GDM1 (cell line): ENCODE measurements at regions not wholly inside any gene's neighbourhood (a gene's known extent, or its start where the extent isn't known, plus 50 kb on each side); places are given as distances from the start of the nearest gene placed in this dataset.
"Not testable (repeated sequence)": the region's sequence is repeated elsewhere in the genome, so short reads cannot be mapped to it uniquely, and the experiment has no call there.

Experiments used
- DNase-seq: peaks from one replicate; lab custom pipeline; 2025; lab: John Stamatoyannopoulos, UW

DNA sequence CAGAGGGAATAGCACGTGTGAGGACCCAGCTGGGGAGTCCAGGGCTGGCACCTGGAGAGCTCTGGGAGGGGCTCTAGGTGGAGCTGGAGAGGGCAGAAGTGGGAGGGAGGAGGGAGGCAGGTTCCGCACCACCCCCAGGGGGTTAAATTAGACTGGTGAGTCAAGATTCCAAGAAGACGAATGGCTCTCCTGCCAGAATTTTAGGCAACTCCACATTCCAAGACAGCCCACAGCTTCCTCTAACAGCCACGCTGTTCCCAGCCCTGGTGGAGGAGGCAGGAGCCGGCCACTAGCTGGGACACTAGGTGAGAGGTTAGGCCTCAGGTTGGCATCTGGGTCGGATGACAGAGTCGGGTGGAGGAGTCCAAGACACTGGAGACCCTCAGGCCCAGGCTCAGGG, 60.2 kb downstream of the TFAP2C start:
- DNase-seq: no peak

DNA sequence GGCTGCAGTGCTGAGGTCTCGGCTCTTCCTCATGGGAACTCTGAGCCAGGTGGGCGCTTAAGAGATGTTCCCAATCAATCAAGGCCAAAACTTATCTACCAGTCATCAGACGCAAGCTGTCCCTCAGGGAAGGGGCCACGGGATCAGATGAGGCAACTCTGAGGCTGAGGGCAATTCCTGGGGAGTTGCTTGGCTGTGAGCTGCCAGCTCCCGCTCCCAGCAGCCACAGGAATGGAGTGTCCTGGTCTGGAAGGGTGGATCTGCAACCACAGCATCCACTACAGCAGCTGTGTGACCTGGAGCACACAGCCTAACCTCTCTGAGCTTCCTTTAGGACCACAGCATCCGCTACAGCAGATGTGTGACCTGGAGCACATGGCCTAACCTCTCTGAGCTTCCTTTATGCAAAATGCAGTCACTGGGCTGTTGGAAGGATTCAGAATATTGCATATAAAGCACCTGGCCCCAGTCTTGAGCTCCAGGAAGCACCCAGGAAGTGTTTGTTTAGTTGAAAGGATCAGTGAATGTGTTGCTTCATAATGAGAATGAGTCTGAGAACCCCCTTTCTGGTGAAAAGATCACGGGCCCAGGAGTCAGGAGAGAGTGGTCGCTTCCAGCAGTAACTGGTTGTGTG, 60.9 kb downstream of the TFAP2C start:
- DNase-seq: no peak

GRCh38 chr20:56690531-56691175, 61.5 kb downstream of the TFAP2C start:
- DNase-seq: no peak

GRCh38 chr20:56691325-56691998, 62.4 kb downstream of the TFAP2C start:
- DNase-seq: no peak

DNA sequence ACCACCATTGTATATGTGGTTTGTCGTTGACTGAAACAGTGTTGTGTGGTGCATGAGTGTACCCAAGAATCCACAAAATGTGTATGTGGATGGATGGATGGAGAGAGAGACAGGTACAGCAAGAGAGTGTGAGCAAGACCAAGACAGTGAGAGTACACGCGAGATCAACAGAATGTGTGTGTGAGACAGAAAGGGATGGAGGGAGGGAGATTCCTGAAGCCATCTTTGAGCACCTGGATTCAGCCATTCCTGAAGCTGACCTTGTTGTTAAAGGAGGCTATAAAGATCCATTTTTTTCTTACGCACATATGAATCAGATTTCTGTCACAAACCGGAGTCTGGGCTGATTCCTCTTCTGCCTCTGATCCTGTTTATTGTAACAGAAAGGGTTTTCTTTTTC, 64.1 kb downstream of the TFAP2C start:
- no peak for DNase-seq

- no peak for DNase-seq
Measured at GRCh38 chr20:56697476-56697875, 68.4 kb downstream of the TFAP2C start.

GRCh38 chr20:56698297-56698696, 69.2 kb downstream of the TFAP2C start:
- DNase-seq: no peak

DNA sequence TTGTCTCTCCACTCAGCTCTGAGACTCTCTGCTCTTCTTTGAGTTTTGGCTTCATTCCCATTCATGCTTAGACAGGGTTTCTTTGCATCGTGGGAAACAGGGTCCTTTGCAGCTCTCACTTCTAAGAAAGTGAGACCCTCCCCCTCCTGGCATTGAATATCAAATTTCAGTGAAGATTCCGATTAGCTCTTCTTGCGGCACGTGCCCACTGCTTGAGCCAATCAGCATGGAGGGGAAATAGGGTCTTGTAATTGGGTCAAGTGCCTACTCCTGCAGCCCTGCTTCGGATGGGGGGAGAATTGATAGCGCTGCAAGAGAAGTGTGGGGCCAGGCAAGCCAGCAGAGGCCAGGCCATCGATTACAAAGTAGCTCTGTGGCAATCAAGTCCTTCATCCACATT, 69.6 kb downstream of the TFAP2C start:
- DNase-seq: no peak

DNA sequence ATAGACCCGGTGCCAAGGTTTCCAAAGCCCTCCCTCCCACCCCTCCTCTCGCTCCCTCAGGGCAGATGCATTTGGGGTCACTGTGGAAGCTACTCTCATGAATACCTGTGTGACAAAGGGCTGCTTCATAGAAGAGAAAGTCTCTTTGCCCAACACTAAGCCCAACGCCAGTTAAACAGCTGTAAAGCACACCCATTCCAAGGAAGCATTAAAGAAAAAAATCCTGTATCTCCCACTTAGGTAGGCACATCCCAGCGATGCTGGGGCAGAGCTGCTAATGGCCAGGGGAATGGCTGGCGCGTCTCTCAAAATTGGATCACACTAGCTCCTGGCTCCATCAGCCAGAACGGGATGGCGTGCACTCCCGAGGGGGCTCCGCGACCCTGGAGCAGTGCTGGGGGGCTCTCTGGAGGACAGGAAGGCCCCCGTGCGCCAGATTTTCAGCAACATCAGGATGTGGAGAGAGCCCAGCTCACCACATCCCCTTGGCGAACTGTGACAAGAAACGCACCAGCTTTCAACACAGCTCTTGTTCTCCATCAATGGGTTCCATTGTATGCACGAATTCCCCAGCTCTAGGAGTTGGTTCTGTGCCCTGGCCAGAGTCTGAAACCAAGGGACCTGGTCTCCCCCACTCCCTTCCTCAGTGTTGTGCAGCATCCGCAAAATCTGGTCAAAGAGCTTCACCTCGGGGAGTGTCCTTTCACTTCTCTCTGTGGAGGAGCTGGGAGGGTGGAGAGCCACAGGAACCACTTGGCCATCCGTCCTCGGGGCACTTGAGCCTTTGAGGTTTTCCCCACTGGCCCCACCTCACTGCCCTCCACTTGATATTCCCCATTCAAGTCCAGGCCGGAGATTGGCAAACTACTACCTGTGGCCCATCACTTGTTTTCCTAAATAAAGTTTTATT, 74.1 kb downstream of the TFAP2C start:
- DNase-seq: no peak

DNA sequence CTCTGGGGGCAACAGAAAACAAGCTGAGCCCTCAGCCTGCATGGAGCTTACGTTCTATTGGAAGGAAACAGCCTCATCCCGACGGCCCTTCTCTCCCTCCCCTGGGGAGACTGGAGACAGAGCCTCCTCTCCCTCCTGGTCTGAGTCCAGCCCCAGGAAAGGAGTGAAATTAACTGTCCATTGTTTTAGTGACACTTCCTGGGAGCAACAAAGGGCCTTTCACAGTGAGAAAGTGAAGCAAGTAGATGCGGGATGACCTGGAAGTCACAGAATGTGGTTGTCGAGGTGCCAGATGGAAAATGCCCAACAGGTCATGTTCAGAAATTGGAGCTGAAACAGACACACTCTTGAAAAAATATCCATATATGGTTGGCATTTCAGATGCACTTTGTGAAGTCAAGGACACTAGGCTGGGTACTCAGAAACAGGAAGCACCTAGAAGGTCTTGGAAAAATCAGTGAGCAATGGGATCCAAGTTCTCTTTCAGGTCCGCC, 77.8 kb downstream of the TFAP2C start:
- no peak for DNase-seq

DNA sequence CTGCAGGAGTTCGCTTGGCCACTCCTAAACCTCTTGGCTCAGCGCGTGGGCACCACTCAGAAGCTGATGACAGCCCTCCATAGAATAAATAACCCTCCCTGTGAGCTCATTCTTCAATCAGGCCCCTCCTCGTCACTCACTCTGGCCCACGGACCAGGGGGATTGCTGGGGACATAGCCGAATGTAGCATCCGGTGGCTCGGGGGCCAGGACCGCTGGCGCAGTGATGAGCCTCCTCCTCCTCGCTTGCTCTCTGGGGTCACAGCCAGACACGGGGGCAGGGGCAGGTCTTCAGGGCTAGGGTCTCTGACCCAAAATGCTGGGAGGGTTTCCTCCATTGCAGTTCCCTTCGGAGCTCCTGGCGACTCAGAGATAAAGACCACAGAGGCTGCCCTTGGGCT, 79.9 kb downstream of the TFAP2C start:
- DNase-seq: no peak

DNA sequence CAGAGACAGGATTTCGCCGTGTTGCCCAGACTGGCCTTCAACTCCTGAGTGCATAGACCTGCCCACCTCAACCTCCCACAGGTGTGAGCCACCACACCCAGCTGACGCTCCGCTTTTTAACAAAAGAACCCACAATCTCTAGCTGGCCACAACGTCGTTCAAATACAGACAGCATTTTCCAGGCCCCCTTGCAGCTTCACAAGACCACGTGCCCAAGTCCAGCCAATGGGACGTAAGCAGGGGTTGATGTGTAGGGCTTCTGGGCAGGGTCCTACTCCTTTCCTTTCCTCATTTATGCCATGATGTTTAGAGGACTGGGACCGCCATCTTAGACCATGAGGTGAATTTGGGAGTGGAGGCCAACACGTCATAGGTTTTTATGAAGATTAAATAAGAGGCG, 81.0 kb downstream of the TFAP2C start:
- DNase-seq: no peak

DNA sequence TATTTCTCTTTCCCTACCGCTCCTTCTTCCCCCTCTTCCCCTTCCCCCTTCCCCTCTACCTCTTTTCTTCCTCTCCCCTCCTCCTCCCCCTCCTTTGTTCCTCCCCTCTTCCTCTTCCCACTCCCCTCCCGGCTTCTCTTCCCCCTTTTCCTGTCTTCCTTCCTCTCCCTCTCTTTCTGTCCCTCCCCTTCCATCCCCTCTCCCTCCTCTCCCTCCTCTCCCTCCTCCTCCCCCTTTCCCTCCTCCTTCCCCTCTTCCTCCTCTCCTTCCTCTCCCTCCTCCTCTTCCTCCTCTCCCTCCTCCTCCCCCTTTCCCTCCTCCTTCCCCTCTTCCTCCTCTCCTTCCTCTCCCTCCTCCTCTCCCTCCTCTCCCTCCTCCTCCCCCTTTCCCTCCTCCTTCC, 81.5 kb downstream of the TFAP2C start:
- not testable (repeated sequence) for DNase-seq

GRCh38 chr20:56711018-56711417, 81.9 kb downstream of the TFAP2C start:
- no peak for DNase-seq

DNA sequence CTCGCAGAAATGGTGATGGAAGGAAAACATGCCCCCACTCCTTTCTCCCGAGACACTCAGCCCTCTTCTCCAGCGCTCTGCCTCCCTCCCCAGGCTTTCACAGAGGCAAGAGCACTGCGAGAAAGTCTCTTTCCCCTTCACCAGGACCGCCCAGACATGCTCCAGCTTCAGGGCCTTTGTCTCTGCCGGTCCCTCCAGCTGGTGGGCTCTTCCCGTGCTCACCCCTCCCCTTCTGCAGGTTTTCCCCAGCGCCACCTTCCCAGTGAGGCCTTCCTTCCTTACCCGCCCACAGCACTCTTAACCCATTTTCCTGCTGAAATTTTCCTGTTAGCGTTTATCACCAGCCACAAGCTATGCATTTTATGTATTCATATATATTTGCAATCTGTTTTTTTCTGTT, 86.2 kb downstream of the TFAP2C start:
- no peak for DNase-seq

- DNase-seq: no peak
Measured at GRCh38 chr20:56715902-56716519, 86.9 kb downstream of the TFAP2C start.

- no peak for DNase-seq
Measured at GRCh38 chr20:56716806-56717205, 87.7 kb downstream of the TFAP2C start.

GRCh38 chr20:56718816-56719215, 89.7 kb downstream of the TFAP2C start:
- no peak for DNase-seq

DNA sequence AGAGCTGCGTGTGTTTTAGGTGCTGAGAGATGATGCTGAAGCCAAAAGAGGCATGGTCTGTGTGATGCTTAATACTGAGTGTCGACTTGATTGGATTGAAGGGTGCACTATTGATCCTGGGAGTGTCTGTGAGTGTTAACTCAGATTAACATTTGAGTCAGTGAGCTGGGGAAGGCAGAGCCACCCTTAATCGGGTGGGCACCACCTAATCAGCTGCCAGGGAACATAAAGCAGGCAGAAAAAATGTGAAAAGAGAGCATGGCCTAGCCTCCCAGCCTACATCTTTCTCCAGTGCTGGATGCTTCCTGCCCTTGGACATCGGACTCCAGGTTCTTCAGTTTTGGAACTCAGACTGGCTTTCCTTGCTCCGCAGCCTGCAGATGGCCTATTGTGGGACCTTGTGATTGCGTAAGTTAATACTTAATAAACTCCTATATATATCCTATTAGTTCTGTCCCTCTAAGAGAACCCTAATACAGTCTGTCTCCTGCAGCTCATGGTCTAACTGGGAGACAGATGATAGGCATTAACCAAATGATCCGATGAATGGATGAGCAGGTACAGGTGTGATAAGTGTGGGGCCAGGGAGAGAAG, 91.6 kb downstream of the TFAP2C start:
- DNase-seq: no peak

DNA sequence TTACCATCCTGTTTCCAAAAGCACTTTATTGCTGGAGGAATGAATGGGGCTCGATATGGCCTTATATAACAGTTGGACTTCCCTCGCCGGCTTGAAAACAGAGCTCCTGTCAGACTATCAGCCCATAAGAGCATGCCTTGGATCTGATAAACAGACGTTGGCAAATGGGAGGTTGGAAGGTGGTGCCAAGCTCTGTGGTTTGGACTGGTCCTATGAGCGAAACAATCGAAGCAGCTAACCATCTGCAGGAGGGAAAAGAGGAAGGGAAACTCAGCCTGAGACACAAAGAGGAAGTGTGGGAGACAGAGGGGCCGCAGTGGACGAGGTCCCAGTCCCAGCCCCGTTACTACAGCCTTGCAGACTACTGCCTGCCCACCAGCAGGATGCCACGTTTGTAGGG, 92.9 kb downstream of the TFAP2C start:
- peak; percentile 71 for DNase-seq

GRCh38 chr20:56723331-56723730, 94.2 kb downstream of the TFAP2C start:
- no peak for DNase-seq
